Mesenchymal stem cell (in vitro differentiated cells and primary cell): ENCODE measurements at regions not wholly inside any gene's neighbourhood (a gene's known extent, or its start where the extent isn't known, plus 50 kb on each side); places are given as distances from the start of the nearest gene placed in this dataset.

Source experiments
- DNase-seq: peaks from one replicate; pipeline ENCODE4 v3.0.0-alpha.2; 2013
- H2AFZ ChIP-seq: one replicate; pipeline ENCODE4 v1.6.1; 2013; ENCODE audit warnings: low read depth, mild to moderate bottlenecking, control low read depth, inconsistent platforms, low read length, moderate library complexity
- H2AK5ac ChIP-seq: 2 replicates; pipeline ENCODE4 v1.6.1; 2013; ENCODE audit warnings: low read length, moderate library complexity, mild to moderate bottlenecking, inconsistent platforms; ENCODE audit not compliant: severe bottlenecking
- H2BK120ac ChIP-seq: one replicate; pipeline ENCODE4 v1.6.1; 2013; ENCODE audit warnings: low read depth, mild to moderate bottlenecking, inconsistent platforms, low read length, moderate library complexity
- H2BK12ac ChIP-seq, 2 experiments: one replicate each; pipeline ENCODE4 v1.6.1; 2013; ENCODE audit warnings: inconsistent platforms in 2 of 2, low read length in 2 of 2, mild to moderate bottlenecking in 2 of 2, moderate library complexity in 2 of 2, control low read depth in 1 of 2
- H2BK15ac ChIP-seq: one replicate; pipeline ENCODE4 v1.6.1; 2013; ENCODE audit warnings: mild to moderate bottlenecking, low read depth, inconsistent platforms; ENCODE audit not compliant: poor library complexity, severe bottlenecking
- H2BK5ac ChIP-seq: 2 replicates; pipeline ENCODE4 v1.6.1; 2013; ENCODE audit warnings: low read depth, mild to moderate bottlenecking, low read length, control low read depth, inconsistent platforms; ENCODE audit not compliant: poor library complexity, severe bottlenecking
- H3K14ac ChIP-seq, 2 experiments: one replicate each; pipeline ENCODE4 v1.6.1; 2013; ENCODE audit warnings: inconsistent platforms in 2 of 2, low read length in 2 of 2, control low read depth in 1 of 2, mild to moderate bottlenecking in 1 of 2, moderate library complexity in 1 of 2
- H3K18ac ChIP-seq, 2 experiments: one replicate each; pipeline ENCODE4 v1.6.1; 2013; ENCODE audit warnings: inconsistent platforms in 2 of 2, low read length in 2 of 2, control low read depth in 1 of 2, low read depth in 1 of 2, mild to moderate bottlenecking in 1 of 2
- H3K23ac ChIP-seq, 2 experiments: one replicate each; pipeline ENCODE4 v1.6.1; 2013; ENCODE audit warnings: inconsistent platforms in 2 of 2, low read length in 2 of 2, mild to moderate bottlenecking in 2 of 2, moderate library complexity in 2 of 2, control low read depth in 1 of 2
- H3K27ac ChIP-seq: 2 replicates; pipeline ENCODE4 v1.5.1; 2013; ENCODE audit warnings: mild to moderate bottlenecking, moderate library complexity, low read length, control low read depth, inconsistent platforms; ENCODE audit not compliant: poor library complexity, severe bottlenecking
- H3K27me3 ChIP-seq, 2 experiments: 2 replicates each; pipeline versions ENCODE4 v1.6.1 to v1.7.0; 2013; ENCODE audit warnings: low read length in 2 of 2, mild to moderate bottlenecking in 2 of 2, moderate library complexity in 2 of 2, control low read depth in 1 of 2, inconsistent platforms in 1 of 2; ENCODE audit not compliant: control insufficient read depth in 1 of 2, insufficient read depth in 1 of 2
- H3K36me3 ChIP-seq, 2 experiments: 2 replicates each; pipeline versions ENCODE4 v1.6.1 to v1.7.0; 2013; ENCODE audit warnings: low read length in 2 of 2, control low read depth in 1 of 2, inconsistent platforms in 1 of 2, low read depth in 1 of 2, mild to moderate bottlenecking in 1 of 2; ENCODE audit not compliant: insufficient read depth in 2 of 2, control insufficient read depth in 1 of 2
- H3K4ac ChIP-seq, 2 experiments: one replicate each; pipeline ENCODE4 v1.6.1; 2013; ENCODE audit warnings: inconsistent platforms in 2 of 2, low read length in 2 of 2, mild to moderate bottlenecking in 2 of 2, moderate library complexity in 2 of 2, control low read depth in 1 of 2, low read depth in 1 of 2
- H3K4me1 ChIP-seq: 2 replicates; pipeline ENCODE4 v1.6.1; 2013; ENCODE audit warnings: low read depth, low read length, control low read depth; ENCODE audit not compliant: control insufficient read depth, insufficient read depth
- H3K4me2 ChIP-seq: 2 replicates; pipeline ENCODE4 v1.6.1; 2013; ENCODE audit warnings: low read length, mild to moderate bottlenecking, inconsistent platforms; ENCODE audit not compliant: poor library complexity, severe bottlenecking
- H3K4me3 ChIP-seq, 2 experiments: 2 replicates each; pipeline versions ENCODE4 v1.5.1 to v1.7.0; 2013; ENCODE audit warnings: low read length in 2 of 2, mild to moderate bottlenecking in 2 of 2, control low read depth in 1 of 2, low read depth in 1 of 2; ENCODE audit not compliant: insufficient read depth in 1 of 2
- H3K79me1 ChIP-seq: replicated peaks from 2 replicates; pipeline ENCODE4 v1.6.1; 2013; ENCODE audit warnings: mild to moderate bottlenecking, control low read depth, low read length, inconsistent platforms; ENCODE audit not compliant: poor library complexity, severe bottlenecking
- H3K9ac ChIP-seq: 2 replicates; pipeline ENCODE4 v1.7.0; 2013; ENCODE audit warnings: mild to moderate bottlenecking, low read length, moderate library complexity
- H3K9me3 ChIP-seq: 2 replicates; pipeline ENCODE4 v1.7.0; 2013; ENCODE audit warnings: mild to moderate bottlenecking, low read length; ENCODE audit not compliant: control insufficient read depth
- H4K8ac ChIP-seq: one replicate; pipeline ENCODE4 v1.6.1; 2013; ENCODE audit warnings: inconsistent platforms, mild to moderate bottlenecking, low read length, moderate library complexity
- H4K91ac ChIP-seq: one replicate; pipeline ENCODE4 v1.6.1; 2013; ENCODE audit warnings: mild to moderate bottlenecking, low read length, inconsistent platforms
- WGBS: methylation state at CpG from one replicate; pipeline ENCODE4 v1.1.7; 2013; ENCODE audit warnings: mixed read lengths; 5-methylcytosine and 5-hydroxymethylcytosine counted together

- DNase-seq: no peak
- no peak overlapping the region for H2BK12ac ChIP-seq
- WGBS: no CpG with 5 or more reads among the region's 3 CpGs
These were observed 1065.1 kb downstream of the SLITRK1 start for GRCh38 chr13:82817133-82817532.

GRCh38 chr13:82815791-82816190 lies 1066.5 kb downstream of the SLITRK1 start:
- Histone ChIP-seq H2BK15ac (no peak overlapping the region), H3K27me3 (no peaks in the 10 kb centered on the region), H2BK5ac (no peak overlapping the region), H3K36me3 (no peaks in the 10 kb centered on the region), H3K14ac (no peak overlapping the region), H3K18ac (no peak overlapping the region), H2AFZ (no peak overlapping the region), H4K8ac (no peak overlapping the region), H3K27ac (no peak overlapping the region), H2AK5ac (no peak overlapping the region), H3K79me1 (no peaks in the 10 kb centered on the region), H3K4me2 (no peak overlapping the region), H3K9ac (no peak overlapping the region), H4K91ac (no peak overlapping the region), H3K9me3 (no peaks in the 10 kb centered on the region), H3K4me3 (no peak overlapping the region), H3K4ac (no peak overlapping the region), H2BK120ac (no peak overlapping the region), H2BK12ac (no peak overlapping the region), H3K23ac (no peak overlapping the region), H3K4me1 (no peaks in the 10 kb centered on the region)
- WGBS: no CpG with 5 or more reads among the region's 1 CpG
- DNase-seq: no peak

More at GRCh38 chr13:82817133-82817532, 1065.1 kb downstream of the SLITRK1 start:
- no peak overlapping the region for H3K27ac ChIP-seq
- H2BK15ac ChIP-seq: no peak overlapping the region
- H3K4me1 ChIP-seq: no peaks in the 10 kb centered on the region
- H3K23ac ChIP-seq: no peak overlapping the region
- H3K36me3 ChIP-seq: no peaks in the 10 kb centered on the region
- no peak overlapping the region for H2BK5ac ChIP-seq
- H3K9ac ChIP-seq: no peak overlapping the region
- H2AK5ac ChIP-seq: no peak overlapping the region
- no peak overlapping the region for H3K18ac ChIP-seq
- H2BK120ac ChIP-seq: no peak overlapping the region
- H3K79me1 ChIP-seq: no peaks in the 10 kb centered on the region
- H3K4me2 ChIP-seq: no peak overlapping the region
- H3K4me3 ChIP-seq: no peak overlapping the region
- H4K8ac ChIP-seq: no peak overlapping the region
- H4K91ac ChIP-seq: no peak overlapping the region
- no peak overlapping the region for H3K14ac ChIP-seq
- H2AFZ ChIP-seq: no peak overlapping the region
- no peaks in the 10 kb centered on the region for H3K27me3 ChIP-seq
- no peaks in the 10 kb centered on the region for H3K9me3 ChIP-seq
- no peak overlapping the region for H3K4ac ChIP-seq

GRCh38 chr13:82803341-82803740 lies 1078.9 kb downstream of the SLITRK1 start:
- Histone ChIP-seq H3K4me1 (no peaks in the 10 kb centered on the region), H3K27ac (no peak overlapping the region), H2BK12ac (no peak overlapping the region), H3K36me3 (no peaks in the 10 kb centered on the region), H3K27me3 (no peaks in the 10 kb centered on the region), H3K4me2 (no peak overlapping the region), H3K4ac (no peak overlapping the region), H3K14ac (no peak overlapping the region), H4K91ac (no peak overlapping the region), H2BK120ac (no peak overlapping the region), H2AFZ (no peak overlapping the region), H3K23ac (no peak overlapping the region), H3K9me3 (peaks cover 10% of the 10 kb centered on the region), H4K8ac (no peak overlapping the region), H3K18ac (no peak overlapping the region), H3K79me1 (no peaks in the 10 kb centered on the region), H2AK5ac (no peak overlapping the region), H2BK5ac (no peak overlapping the region), H3K9ac (no peak overlapping the region), H2BK15ac (no peak overlapping the region), H3K4me3 (no peak overlapping the region)
- no peak for DNase-seq
- no CpG with 5 or more reads among the region's 1 CpG for WGBS

- Histone ChIP-seq H3K4me1 (no peaks in the 10 kb centered on the region), H2AFZ (no peak overlapping the region), H4K91ac (no peak overlapping the region), H3K79me1 (no peaks in the 10 kb centered on the region), H3K4ac (no peak overlapping the region), H2AK5ac (no peak overlapping the region), H3K9me3 (peaks cover 4% of the 10 kb centered on the region), H2BK12ac (no peak overlapping the region), H2BK120ac (no peak overlapping the region), H3K23ac (no peak overlapping the region), H2BK5ac (no peak overlapping the region), H3K14ac (no peak overlapping the region), H3K18ac (no peak overlapping the region), H4K8ac (no peak overlapping the region), H3K4me2 (no peak overlapping the region), H2BK15ac (no peak overlapping the region), H3K27ac (no peak overlapping the region), H3K27me3 (no peaks in the 10 kb centered on the region), H3K4me3 (no peak overlapping the region), H3K36me3 (no peaks in the 10 kb centered on the region), H3K9ac (no peak overlapping the region)
- no CpG with 5 or more reads among the region's 3 CpGs for WGBS
- DNase-seq: no peak
These were observed 1079.7 kb downstream of the SLITRK1 start for GRCh38 chr13:82802528-82802927.
